Activated CD8-positive, alpha-beta memory T cell treated with anti-CD3 and anti-CD28 coated beads for 4 hours (primary cell): ENCODE measurements at regions not wholly inside any gene's neighbourhood (a gene's known extent, or its start where the extent isn't known, plus 50 kb on each side); places are given as distances from the start of the nearest gene placed in this dataset.
"Not testable (repeated sequence)": the region's sequence is repeated elsewhere in the genome, so short reads cannot be mapped to it uniquely, and the experiment has no call there.

Experiments used
- DNase-seq, 2 donors: peaks; one replicate each; pipeline ENCODE4 v3.0.0-alpha.2; 2020; ENCODE audit warnings: low read depth in 2 of 2

GRCh38 chr16:46388354-46388753, 232.8 kb downstream of the SHCBP1 start:
- not testable (repeated sequence) for DNase-seq

- peak; percentile 60 to 68 for DNase-seq
Observed at GRCh38 chr16:46387720-46388119, 233.5 kb downstream of the SHCBP1 start.

GRCh38 chr16:46386805-46387620, 234.2 kb downstream of the SHCBP1 start:
- DNase-seq = peak in 1 of 2 donors; percentile 51

- not testable (repeated sequence) for DNase-seq
Observed at GRCh38 chr16:46386110-46386771, 234.9 kb downstream of the SHCBP1 start.

- DNase-seq = not testable (repeated sequence)
Observed at GRCh38 chr16:46384285-46385061, 236.7 kb downstream of the SHCBP1 start.

GRCh38 chr16:46383581-46383980, 237.6 kb downstream of the SHCBP1 start:
- DNase-seq = not testable (repeated sequence)

GRCh38 chr16:46382791-46383541, 238.2 kb downstream of the SHCBP1 start:
- DNase-seq = not testable (repeated sequence)

- DNase-seq = not testable (repeated sequence)
Observed at GRCh38 chr16:46382079-46382478, 239.1 kb downstream of the SHCBP1 start.

- not testable (repeated sequence) for DNase-seq
Observed at GRCh38 chr16:46381344-46381743, 239.8 kb downstream of the SHCBP1 start.
